Osteoblast (primary cell): ENCODE measurements at regions not wholly inside any gene's neighbourhood (a gene's known extent, or its start where the extent isn't known, plus 50 kb on each side); places are given as distances from the start of the nearest gene placed in this dataset.

ENCODE experiments used
- DNase-seq: peaks from one replicate; pipeline ENCODE4 v3.0.0; 2011; ENCODE audit warnings: low spot score, mixed read lengths; ENCODE audit not compliant: insufficient read length; ENCODE audit errors: missing footprints
- H2AFZ ChIP-seq: 2 replicates; pipeline ENCODE4 v1.6.0; 2011; ENCODE audit warnings: mild to moderate bottlenecking, low read length
- H3K27ac ChIP-seq: 2 replicates; pipeline ENCODE4 v1.5.1; 2011; ENCODE audit warnings: mild to moderate bottlenecking, low read depth, low read length, moderate library complexity
- H3K27me3 ChIP-seq: 2 replicates; pipeline ENCODE4 v1.6.0; 2012; ENCODE audit warnings: mild to moderate bottlenecking, control low read depth, inconsistent platforms, low read length, moderate library complexity; ENCODE audit not compliant: insufficient read depth
- H3K36me3 ChIP-seq: 2 replicates; pipeline ENCODE4 v1.5.1; 2011; ENCODE audit warnings: mild to moderate bottlenecking, low read length, control low read depth, moderate library complexity; ENCODE audit not compliant: insufficient read depth
- H3K4me1 ChIP-seq: 2 replicates; pipeline ENCODE4 v1.5.1; 2011; ENCODE audit warnings: mild to moderate bottlenecking, low read length, control low read depth, moderate library complexity; ENCODE audit not compliant: insufficient read depth
- H3K4me2 ChIP-seq: 2 replicates; pipeline ENCODE4 v1.6.0; 2011; ENCODE audit warnings: mild to moderate bottlenecking, low read length; ENCODE audit not compliant: insufficient read depth
- H3K4me3 ChIP-seq: fragments of 200-600 bp; sonication (generic); 3 replicates; pipeline ENCODE4 v1.5.1; 2012; ENCODE audit warnings: mild to moderate bottlenecking, low read length, inconsistent platforms; ENCODE audit not compliant: insufficient read depth
- H3K79me2 ChIP-seq: 2 replicates; pipeline ENCODE4 v1.6.0; 2012; ENCODE audit warnings: mild to moderate bottlenecking, low read length, control low read depth, inconsistent platforms; ENCODE audit not compliant: insufficient read depth
- H3K9me3 ChIP-seq: 2 replicates; pipeline ENCODE4 v1.5.1; 2011; ENCODE audit warnings: low read depth, low read length, control low read depth
- H4K20me1 ChIP-seq: 2 replicates; pipeline ENCODE4 v1.6.0; 2012; ENCODE audit warnings: mild to moderate bottlenecking, low read length, control low read depth; ENCODE audit not compliant: insufficient read depth
- TF ChIP-seq, protein P1 (sequence below): IDR thresholded peaks from 2 replicates; pipeline ENCODE4 v1.5.1; 2011; ENCODE audit warnings: mild to moderate bottlenecking, low read depth, low read length, moderate library complexity; ENCODE audit errors: extremely low read depth

DNA sequence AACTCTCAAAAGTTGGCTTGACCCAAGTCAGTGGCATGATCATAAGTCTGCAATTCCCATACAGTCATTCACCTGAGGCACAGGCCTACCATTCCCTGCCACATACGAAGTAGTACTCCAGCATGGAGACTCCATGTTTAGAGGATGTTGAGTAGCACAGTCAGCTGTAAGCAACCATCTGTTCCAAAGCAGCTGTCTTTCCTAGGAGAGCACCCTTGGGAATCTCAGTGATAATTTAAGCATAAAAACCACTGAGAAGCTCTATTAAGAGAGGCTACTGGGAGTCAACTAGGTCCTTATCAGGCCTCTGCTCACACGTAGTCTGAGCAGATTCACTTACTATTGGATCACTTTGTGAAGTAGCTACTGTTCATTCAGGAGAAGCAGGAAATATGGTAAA, 61.6 kb upstream of the UNC5B start:
- H3K79me2 ChIP-seq = no peaks in the 10 kb centered on the region
- H3K4me2 ChIP-seq = no peak overlapping the region
- TF ChIP-seq, protein P1, sequence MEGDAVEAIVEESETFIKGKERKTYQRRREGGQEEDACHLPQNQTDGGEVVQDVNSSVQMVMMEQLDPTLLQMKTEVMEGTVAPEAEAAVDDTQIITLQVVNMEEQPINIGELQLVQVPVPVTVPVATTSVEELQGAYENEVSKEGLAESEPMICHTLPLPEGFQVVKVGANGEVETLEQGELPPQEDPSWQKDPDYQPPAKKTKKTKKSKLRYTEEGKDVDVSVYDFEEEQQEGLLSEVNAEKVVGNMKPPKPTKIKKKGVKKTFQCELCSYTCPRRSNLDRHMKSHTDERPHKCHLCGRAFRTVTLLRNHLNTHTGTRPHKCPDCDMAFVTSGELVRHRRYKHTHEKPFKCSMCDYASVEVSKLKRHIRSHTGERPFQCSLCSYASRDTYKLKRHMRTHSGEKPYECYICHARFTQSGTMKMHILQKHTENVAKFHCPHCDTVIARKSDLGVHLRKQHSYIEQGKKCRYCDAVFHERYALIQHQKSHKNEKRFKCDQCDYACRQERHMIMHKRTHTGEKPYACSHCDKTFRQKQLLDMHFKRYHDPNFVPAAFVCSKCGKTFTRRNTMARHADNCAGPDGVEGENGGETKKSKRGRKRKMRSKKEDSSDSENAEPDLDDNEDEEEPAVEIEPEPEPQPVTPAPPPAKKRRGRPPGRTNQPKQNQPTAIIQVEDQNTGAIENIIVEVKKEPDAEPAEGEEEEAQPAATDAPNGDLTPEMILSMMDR = no peak
- H3K27me3 ChIP-seq = peaks cover 47% of the 10 kb centered on the region
- no peaks in the 10 kb centered on the region for H3K4me1 ChIP-seq
- H3K9me3 ChIP-seq = no peaks in the 10 kb centered on the region
- no peak for DNase-seq
- no peak overlapping the region for H2AFZ ChIP-seq
- H3K36me3 ChIP-seq = no peaks in the 10 kb centered on the region
- H3K27ac ChIP-seq = no peak overlapping the region
- no peaks in the 10 kb centered on the region for H4K20me1 ChIP-seq
- no peak overlapping the region for H3K4me3 ChIP-seq

DNA sequence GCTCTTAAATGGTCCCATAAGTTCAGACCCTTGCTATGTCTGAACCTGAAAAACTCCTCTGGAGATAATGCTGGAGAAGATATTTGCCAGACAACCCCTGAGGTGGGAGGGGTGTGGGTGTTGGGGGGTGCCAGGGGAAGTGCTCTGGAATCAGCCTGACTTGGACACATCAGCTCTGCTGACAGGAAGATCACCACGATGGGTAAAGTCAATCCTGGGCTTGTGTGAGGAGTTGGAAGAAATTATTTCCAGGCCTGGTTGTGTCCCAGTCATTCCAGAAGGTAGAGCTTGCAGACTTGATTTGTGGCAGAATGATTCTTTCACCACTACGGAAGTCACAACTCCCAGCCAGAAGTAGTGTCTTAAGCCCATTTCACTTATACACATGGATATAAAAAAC, 60.3 kb upstream of the UNC5B start:
- Histone ChIP-seq H3K79me2 (no peaks in the 10 kb centered on the region), H3K27me3 (peaks cover 38% of the 10 kb centered on the region), H3K4me2 (no peak overlapping the region), H4K20me1 (no peaks in the 10 kb centered on the region), H3K4me3 (no peak overlapping the region), H3K4me1 (no peaks in the 10 kb centered on the region), H3K9me3 (no peaks in the 10 kb centered on the region), H3K27ac (no peak overlapping the region), H2AFZ (no peak overlapping the region), H3K36me3 (no peaks in the 10 kb centered on the region)
- TF ChIP-seq, protein P1 = no peak
- no peak for DNase-seq

GRCh38 chr10:71156436-71156835, 55.9 kb upstream of the UNC5B start:
- no peaks in the 10 kb centered on the region for H3K36me3 ChIP-seq
- no peak for DNase-seq
- H3K4me3 ChIP-seq = no peak overlapping the region
- no peaks in the 10 kb centered on the region for H3K4me1 ChIP-seq
- no peaks in the 10 kb centered on the region for H4K20me1 ChIP-seq
- no peak overlapping the region for H3K4me2 ChIP-seq
- H3K27me3 ChIP-seq = peaks cover 20% of the 10 kb centered on the region
- no peak overlapping the region for H3K27ac ChIP-seq
- H3K9me3 ChIP-seq = no peaks in the 10 kb centered on the region
- no peak overlapping the region for H2AFZ ChIP-seq
- no peaks in the 10 kb centered on the region for H3K79me2 ChIP-seq
- TF ChIP-seq, protein P1 = no peak

DNA sequence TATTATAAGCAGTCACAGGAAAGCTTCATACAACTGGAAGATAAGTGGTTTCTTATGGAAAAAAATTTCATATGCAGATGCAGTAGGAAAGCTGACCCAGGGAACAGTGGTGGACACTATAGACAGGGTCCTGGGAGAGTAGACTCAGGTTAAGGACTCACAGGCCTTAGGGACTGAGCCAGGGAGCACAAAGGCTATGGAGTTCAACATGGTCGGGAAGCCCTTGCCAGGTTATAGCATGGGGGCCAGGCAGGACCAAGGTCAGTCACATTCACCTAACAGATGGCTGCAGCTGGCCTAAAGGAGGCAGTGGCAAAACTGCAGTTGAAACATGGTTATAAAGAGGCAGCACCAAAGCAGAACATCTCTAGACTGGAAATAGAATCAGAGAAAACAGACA, 54.9 kb upstream of the UNC5B start:
- Histone ChIP-seq H3K4me3 (no peak overlapping the region), H3K36me3 (no peaks in the 10 kb centered on the region), H3K79me2 (no peaks in the 10 kb centered on the region), H2AFZ (no peak overlapping the region), H3K27ac (no peak overlapping the region), H3K4me2 (no peak overlapping the region), H3K4me1 (no peaks in the 10 kb centered on the region), H3K27me3 (peaks cover 16% of the 10 kb centered on the region), H4K20me1 (no peaks in the 10 kb centered on the region), H3K9me3 (no peaks in the 10 kb centered on the region)
- TF ChIP-seq, protein P1 = no peak
- DNase-seq = no peak
